ENCODE measurements at regions not wholly inside any gene's neighbourhood (a gene's known extent, or its start where the extent isn't known, plus 50 kb on each side); places are given as distances from the start of the nearest gene placed in this dataset.

DNA sequence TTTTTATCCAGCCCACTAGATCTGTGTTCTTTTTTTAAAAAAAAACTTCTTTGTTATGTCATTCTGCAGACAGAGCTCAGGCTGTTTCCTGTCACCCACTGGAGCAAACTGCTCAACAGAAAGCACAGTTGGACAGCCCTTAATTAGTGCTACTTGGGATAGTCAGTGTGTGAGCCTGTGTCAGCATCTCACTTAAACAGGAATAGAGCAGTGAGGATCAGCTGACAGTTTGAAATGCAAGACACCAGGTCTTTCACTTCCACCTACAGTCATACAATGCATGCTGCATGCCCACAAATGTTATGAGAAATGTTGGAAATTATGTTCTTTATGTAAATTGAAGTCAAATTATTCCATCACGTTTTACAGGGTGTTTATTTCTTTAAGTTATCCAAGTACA is 174.9 kb downstream of the NR4A2 start:
- Mint-ChIP-seq H3K36me3 (ENCODE audit: low read depth) (no peaks in the 10 kb centered on the region), H3K9me3 (ENCODE audit: low read depth) (no peaks in the 10 kb centered on the region), H3K27me3 (ENCODE audit: low read depth) (no peaks in the 10 kb centered on the region), H3K27ac (ENCODE audit: unreplicated experiment) (no peak overlapping the region), H3K4me1 (ENCODE audit: low read depth) (no peaks in the 10 kb centered on the region), H3K4me3 (ENCODE audit: unreplicated experiment) (no peak overlapping the region)
- no peak for DNase-seq (ENCODE audit: low spot score)
- peak; percentile 25 for TF ChIP-seq CTCF (IDR thresholded peaks at IDR 0.05)

DNA sequence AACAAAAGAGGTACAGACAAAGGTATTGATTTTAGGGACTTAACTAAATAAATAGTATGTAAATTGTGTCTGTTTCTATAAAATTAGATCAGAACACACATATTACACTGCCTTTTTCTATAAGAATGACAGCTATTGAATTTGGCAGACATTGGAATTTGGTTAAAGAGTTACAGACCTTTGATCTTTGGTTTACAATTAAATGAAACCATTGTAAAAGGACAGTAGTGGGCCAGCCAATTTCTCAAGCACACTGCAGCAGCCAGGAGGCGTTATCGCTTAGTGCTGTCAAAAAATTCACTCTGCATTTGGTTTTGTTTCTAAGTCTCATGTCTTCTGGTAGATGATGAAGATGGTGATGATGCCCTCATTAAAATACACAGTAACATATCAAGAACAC is 175.9 kb downstream of the NR4A2 start:
- H3K4me3 Mint-ChIP-seq (ENCODE audit: unreplicated experiment), result no peak overlapping the region
- H3K4me1 Mint-ChIP-seq (ENCODE audit: low read depth), result no peaks in the 10 kb centered on the region
- H3K36me3 Mint-ChIP-seq (ENCODE audit: low read depth), result no peaks in the 10 kb centered on the region
- peak; percentile 28 for TF ChIP-seq CTCF (IDR thresholded peaks at IDR 0.05)
- no peaks in the 10 kb centered on the region for H3K9me3 Mint-ChIP-seq (ENCODE audit: low read depth)
- no peaks in the 10 kb centered on the region for H3K27me3 Mint-ChIP-seq (ENCODE audit: low read depth)
- H3K27ac Mint-ChIP-seq (ENCODE audit: unreplicated experiment), result no peak overlapping the region
- no peak for DNase-seq (ENCODE audit: low spot score)

- no peaks in the 10 kb centered on the region for H3K27me3 Mint-ChIP-seq (ENCODE audit: low read depth)
- TF ChIP-seq CTCF (IDR thresholded peaks at IDR 0.05), result no peak
- no peaks in the 10 kb centered on the region for H3K36me3 Mint-ChIP-seq (ENCODE audit: low read depth)
- no peaks in the 10 kb centered on the region for H3K9me3 Mint-ChIP-seq (ENCODE audit: low read depth)
- H3K4me1 Mint-ChIP-seq (ENCODE audit: low read depth), result no peaks in the 10 kb centered on the region
- DNase-seq (ENCODE audit: low spot score), result no peak
- H3K4me3 Mint-ChIP-seq (ENCODE audit: unreplicated experiment), result no peak overlapping the region
- no peak overlapping the region for H3K27ac Mint-ChIP-seq (ENCODE audit: unreplicated experiment)
Observed at GRCh38 chr2:156155319-156155718, 177.2 kb downstream of the NR4A2 start.

DNA sequence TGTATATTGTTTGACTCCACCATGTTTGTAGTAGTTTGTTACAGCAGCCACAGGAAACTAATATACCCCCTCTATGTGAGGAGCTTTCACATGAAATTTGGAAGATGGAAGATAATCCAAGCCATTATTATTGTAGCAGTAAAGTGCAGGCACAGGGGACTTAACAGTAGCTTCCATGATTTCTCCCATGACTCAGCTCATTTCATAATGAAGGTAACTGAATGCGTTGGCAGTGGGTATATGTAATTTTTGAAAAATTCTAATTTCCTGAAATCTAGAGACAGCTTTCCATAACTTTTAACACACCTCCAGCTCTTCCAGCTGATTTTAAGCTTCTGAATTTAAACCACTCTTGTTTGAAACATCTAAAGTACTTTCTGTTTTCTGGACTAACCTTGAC is 181.2 kb downstream of the NR4A2 start:
- DNase-seq (ENCODE audit: low spot score), result no peak
- Mint-ChIP-seq H3K4me1 (ENCODE audit: low read depth) (peaks cover 2% of the 10 kb centered on the region), H3K9me3 (ENCODE audit: low read depth) (no peaks in the 10 kb centered on the region), H3K36me3 (ENCODE audit: low read depth) (no peaks in the 10 kb centered on the region), H3K27ac (ENCODE audit: unreplicated experiment) (no peak overlapping the region), H3K4me3 (ENCODE audit: unreplicated experiment) (no peak overlapping the region), H3K27me3 (ENCODE audit: low read depth) (no peaks in the 10 kb centered on the region)
- no peak for TF ChIP-seq CTCF (IDR thresholded peaks at IDR 0.05)

DNA sequence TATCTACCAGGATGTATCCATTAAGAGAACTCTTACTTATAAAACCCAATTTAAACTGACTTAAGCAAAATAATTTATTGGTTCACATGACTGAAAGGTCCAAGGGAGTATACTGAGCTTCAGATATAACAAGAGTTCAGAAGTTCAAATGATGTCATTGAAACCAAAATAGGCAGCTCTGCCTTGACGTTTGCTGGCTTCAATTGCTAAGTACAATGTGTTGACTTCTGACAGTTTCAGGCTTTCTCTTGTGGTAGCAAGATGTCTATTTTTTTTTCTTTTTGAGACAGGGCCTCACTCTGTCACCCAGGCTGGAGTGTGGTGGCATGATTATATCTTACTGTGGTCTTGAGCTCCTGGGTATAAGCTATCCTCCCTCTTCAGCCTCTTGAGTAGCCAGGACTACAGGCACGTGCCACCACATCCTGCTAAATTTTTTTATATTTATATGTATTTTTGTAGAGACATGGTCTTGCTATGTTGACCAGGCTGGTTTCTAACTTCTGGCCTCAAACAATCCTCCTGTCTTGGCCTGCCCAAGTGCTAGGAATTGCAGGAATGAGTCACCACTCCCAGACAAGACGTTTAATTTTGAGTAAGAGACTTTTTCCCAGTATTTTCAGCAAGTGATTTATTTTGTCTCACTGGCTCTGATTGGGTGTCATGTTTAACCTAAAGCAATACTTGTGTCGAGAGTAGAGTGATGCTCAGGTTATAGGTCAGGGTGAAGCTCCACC is 184.8 kb downstream of the NR4A2 start:
- DNase-seq (ENCODE audit: low spot score), result no peak
- TF ChIP-seq CTCF (IDR thresholded peaks at IDR 0.05), result no peak
- Mint-ChIP-seq H3K4me1 (ENCODE audit: low read depth) (peaks cover 2% of the 10 kb centered on the region), H3K27ac (ENCODE audit: unreplicated experiment) (no peak overlapping the region), H3K4me3 (ENCODE audit: unreplicated experiment) (no peak overlapping the region), H3K27me3 (ENCODE audit: low read depth) (no peaks in the 10 kb centered on the region), H3K9me3 (ENCODE audit: low read depth) (no peaks in the 10 kb centered on the region), H3K36me3 (ENCODE audit: low read depth) (no peaks in the 10 kb centered on the region)

Measured in chondrocyte (in vitro differentiated cells).